ENCODE measurements at regions not wholly inside any gene's neighbourhood (a gene's known extent, or its start where the extent isn't known, plus 50 kb on each side); places are given as distances from the start of the nearest gene placed in this dataset.

- no peak overlapping the region for H3K27ac ChIP-seq (ENCODE audit: low read depth in 2 of 2, low read length in 1 of 2)
- H3K4me1 ChIP-seq (ENCODE audit: control insufficient read depth in 2 of 2, insufficient read depth in 2 of 2, low read length in 1 of 2), result no peaks in the 10 kb centered on the region
- no peaks in the 10 kb centered on the region for H3K36me3 ChIP-seq (ENCODE audit: control insufficient read depth in 2 of 2, insufficient read depth in 2 of 2, low read length in 1 of 2)
- no peaks in the 10 kb centered on the region for H3K27me3 ChIP-seq (ENCODE audit: control insufficient read depth in 1 of 2, insufficient read depth in 2 of 2, low read length in 2 of 2)
- 42 to 57% methylated on average over 1 of the region's 1 CpG for WGBS, 2 donors
- no peaks in the 10 kb centered on the region for H3K9me3 ChIP-seq (ENCODE audit: control insufficient read depth in 2 of 2, insufficient read depth in 1 of 2, low read depth in 1 of 2, low read length in 1 of 2)
- H3K4me3 ChIP-seq (ENCODE audit: low read depth in 1 of 2, low read length in 2 of 2), result no peak overlapping the region
These were observed 311.0 kb downstream of the GABRB2 start for GRCh38 chr5:161235569-161235968.

GRCh38 chr5:161233553-161233952 is 313.0 kb downstream of the GABRB2 start:
- Histone ChIP-seq H3K36me3 (ENCODE audit: control insufficient read depth in 2 of 2, insufficient read depth in 2 of 2, low read length in 1 of 2) (no peaks in the 10 kb centered on the region), H3K9me3 (ENCODE audit: control insufficient read depth in 2 of 2, insufficient read depth in 1 of 2, low read depth in 1 of 2, low read length in 1 of 2) (no peaks in the 10 kb centered on the region), H3K27ac (ENCODE audit: low read depth in 2 of 2, low read length in 1 of 2) (no peak overlapping the region), H3K27me3 (ENCODE audit: control insufficient read depth in 1 of 2, insufficient read depth in 2 of 2, low read length in 2 of 2) (no peaks in the 10 kb centered on the region), H3K4me1 (ENCODE audit: control insufficient read depth in 2 of 2, insufficient read depth in 2 of 2, low read length in 1 of 2) (no peaks in the 10 kb centered on the region), H3K4me3 (ENCODE audit: low read depth in 1 of 2, low read length in 2 of 2) (no peak overlapping the region)
- WGBS, 2 donors, result 78 to 93% methylated on average over 1 of the region's 1 CpG

- no peak overlapping the region for H3K27ac ChIP-seq (ENCODE audit: low read depth in 2 of 2, low read length in 1 of 2)
- WGBS, 2 donors, result 19 to 27% methylated on average over 3 of the region's 3 CpGs
These were observed 316.3 kb downstream of the GABRB2 start for GRCh38 chr5:161230221-161230620.

GRCh38 chr5:161219816-161220215 is 326.7 kb downstream of the GABRB2 start:
- 85 to 87% methylated on average over 4 of the region's 4 CpGs for WGBS, 2 donors

More at GRCh38 chr5:161230221-161230620, 316.3 kb downstream of the GABRB2 start:
- no peaks in the 10 kb centered on the region for H3K27me3 ChIP-seq (ENCODE audit: control insufficient read depth in 1 of 2, insufficient read depth in 2 of 2, low read length in 2 of 2)
- no peaks in the 10 kb centered on the region for H3K4me1 ChIP-seq (ENCODE audit: control insufficient read depth in 2 of 2, insufficient read depth in 2 of 2, low read length in 1 of 2)
- H3K9me3 ChIP-seq (ENCODE audit: control insufficient read depth in 2 of 2, insufficient read depth in 1 of 2, low read depth in 1 of 2, low read length in 1 of 2), result no peaks in the 10 kb centered on the region
- H3K36me3 ChIP-seq (ENCODE audit: control insufficient read depth in 2 of 2, insufficient read depth in 2 of 2, low read length in 1 of 2), result no peaks in the 10 kb centered on the region
- no peak overlapping the region for H3K4me3 ChIP-seq (ENCODE audit: low read depth in 1 of 2, low read length in 2 of 2)

GRCh38 chr5:161216877-161217276 is 329.6 kb downstream of the GABRB2 start:
- Histone ChIP-seq H3K4me1 (ENCODE audit: control insufficient read depth in 2 of 2, insufficient read depth in 2 of 2, low read length in 1 of 2) (no peaks in the 10 kb centered on the region), H3K27me3 (ENCODE audit: control insufficient read depth in 1 of 2, insufficient read depth in 2 of 2, low read length in 2 of 2) (no peaks in the 10 kb centered on the region), H3K9me3 (ENCODE audit: control insufficient read depth in 2 of 2, insufficient read depth in 1 of 2, low read depth in 1 of 2, low read length in 1 of 2) (no peaks in the 10 kb centered on the region), H3K36me3 (ENCODE audit: control insufficient read depth in 2 of 2, insufficient read depth in 2 of 2, low read length in 1 of 2) (no peaks in the 10 kb centered on the region), H3K27ac (ENCODE audit: low read depth in 2 of 2, low read length in 1 of 2) (no peak overlapping the region), H3K4me3 (ENCODE audit: low read depth in 1 of 2, low read length in 2 of 2) (no peak overlapping the region)
- 60 to 70% methylated on average over 3 of the region's 3 CpGs for WGBS, 2 donors

More at GRCh38 chr5:161219816-161220215, 326.7 kb downstream of the GABRB2 start:
- Histone ChIP-seq H3K27ac (ENCODE audit: low read depth in 2 of 2, low read length in 1 of 2) (no peak overlapping the region), H3K27me3 (ENCODE audit: control insufficient read depth in 1 of 2, insufficient read depth in 2 of 2, low read length in 2 of 2) (no peaks in the 10 kb centered on the region), H3K4me3 (ENCODE audit: low read depth in 1 of 2, low read length in 2 of 2) (no peak overlapping the region), H3K9me3 (ENCODE audit: control insufficient read depth in 2 of 2, insufficient read depth in 1 of 2, low read depth in 1 of 2, low read length in 1 of 2) (no peaks in the 10 kb centered on the region), H3K4me1 (ENCODE audit: control insufficient read depth in 2 of 2, insufficient read depth in 2 of 2, low read length in 1 of 2) (no peaks in the 10 kb centered on the region), H3K36me3 (ENCODE audit: control insufficient read depth in 2 of 2, insufficient read depth in 2 of 2, low read length in 1 of 2) (no peaks in the 10 kb centered on the region)

- no peaks in the 10 kb centered on the region for H3K27me3 ChIP-seq (ENCODE audit: control insufficient read depth in 1 of 2, insufficient read depth in 2 of 2, low read length in 2 of 2)
- no peak overlapping the region for H3K4me3 ChIP-seq (ENCODE audit: low read depth in 1 of 2, low read length in 2 of 2)
- 88 to 89% methylated on average over 1 of the region's 1 CpG for WGBS, 2 donors
- no peak overlapping the region for H3K27ac ChIP-seq (ENCODE audit: low read depth in 2 of 2, low read length in 1 of 2)
- no peaks in the 10 kb centered on the region for H3K4me1 ChIP-seq (ENCODE audit: control insufficient read depth in 2 of 2, insufficient read depth in 2 of 2, low read length in 1 of 2)
- H3K9me3 ChIP-seq (ENCODE audit: control insufficient read depth in 2 of 2, insufficient read depth in 1 of 2, low read depth in 1 of 2, low read length in 1 of 2), result no peaks in the 10 kb centered on the region
- no peaks in the 10 kb centered on the region for H3K36me3 ChIP-seq (ENCODE audit: control insufficient read depth in 2 of 2, insufficient read depth in 2 of 2, low read length in 1 of 2)
These were observed 334.3 kb downstream of the GABRB2 start for GRCh38 chr5:161212123-161212712.

GRCh38 chr5:161201558-161201957 is 345.0 kb downstream of the GABRB2 start:
- Histone ChIP-seq H3K4me1 (ENCODE audit: control insufficient read depth in 2 of 2, insufficient read depth in 2 of 2, low read length in 1 of 2) (no peaks in the 10 kb centered on the region), H3K4me3 (ENCODE audit: low read depth in 1 of 2, low read length in 2 of 2) (no peak overlapping the region), H3K36me3 (ENCODE audit: control insufficient read depth in 2 of 2, insufficient read depth in 2 of 2, low read length in 1 of 2) (no peaks in the 10 kb centered on the region), H3K9me3 (ENCODE audit: control insufficient read depth in 2 of 2, insufficient read depth in 1 of 2, low read depth in 1 of 2, low read length in 1 of 2) (no peaks in the 10 kb centered on the region), H3K27ac (ENCODE audit: low read depth in 2 of 2, low read length in 1 of 2) (no peak overlapping the region), H3K27me3 (ENCODE audit: control insufficient read depth in 1 of 2, insufficient read depth in 2 of 2, low read length in 2 of 2) (no peaks in the 10 kb centered on the region)

GRCh38 chr5:161190778-161191177 is 338.8 kb upstream of the ATP10B start:
- no peaks in the 10 kb centered on the region for H3K9me3 ChIP-seq (ENCODE audit: control insufficient read depth in 2 of 2, insufficient read depth in 1 of 2, low read depth in 1 of 2, low read length in 1 of 2)
- H3K4me3 ChIP-seq (ENCODE audit: low read depth in 1 of 2, low read length in 2 of 2), result no peak overlapping the region
- H3K27me3 ChIP-seq (ENCODE audit: control insufficient read depth in 1 of 2, insufficient read depth in 2 of 2, low read length in 2 of 2), result no peaks in the 10 kb centered on the region
- no peaks in the 10 kb centered on the region for H3K4me1 ChIP-seq (ENCODE audit: control insufficient read depth in 2 of 2, insufficient read depth in 2 of 2, low read length in 1 of 2)
- H3K36me3 ChIP-seq (ENCODE audit: control insufficient read depth in 2 of 2, insufficient read depth in 2 of 2, low read length in 1 of 2), result no peaks in the 10 kb centered on the region
- H3K27ac ChIP-seq (ENCODE audit: low read depth in 2 of 2, low read length in 1 of 2), result no peak overlapping the region
- WGBS, 2 donors, result 85 to 89% methylated on average over 2 of the region's 2 CpGs

GRCh38 chr5:161190086-161190485 is 338.1 kb upstream of the ATP10B start:
- H3K4me1 ChIP-seq (ENCODE audit: control insufficient read depth in 2 of 2, insufficient read depth in 2 of 2, low read length in 1 of 2), result no peaks in the 10 kb centered on the region
- WGBS, 2 donors, result 82 to 85% methylated on average over 3 of the region's 3 CpGs
- no peaks in the 10 kb centered on the region for H3K36me3 ChIP-seq (ENCODE audit: control insufficient read depth in 2 of 2, insufficient read depth in 2 of 2, low read length in 1 of 2)
- no peak overlapping the region for H3K4me3 ChIP-seq (ENCODE audit: low read depth in 1 of 2, low read length in 2 of 2)
- H3K27ac ChIP-seq (ENCODE audit: low read depth in 2 of 2, low read length in 1 of 2), result no peak overlapping the region
- no peaks in the 10 kb centered on the region for H3K9me3 ChIP-seq (ENCODE audit: control insufficient read depth in 2 of 2, insufficient read depth in 1 of 2, low read depth in 1 of 2, low read length in 1 of 2)
- H3K27me3 ChIP-seq (ENCODE audit: control insufficient read depth in 1 of 2, insufficient read depth in 2 of 2, low read length in 2 of 2), result no peaks in the 10 kb centered on the region

- H3K27ac ChIP-seq (ENCODE audit: low read depth in 2 of 2, low read length in 1 of 2), result no peak overlapping the region
- H3K4me1 ChIP-seq (ENCODE audit: control insufficient read depth in 2 of 2, insufficient read depth in 2 of 2, low read length in 1 of 2), result no peaks in the 10 kb centered on the region
- no peaks in the 10 kb centered on the region for H3K9me3 ChIP-seq (ENCODE audit: control insufficient read depth in 2 of 2, insufficient read depth in 1 of 2, low read depth in 1 of 2, low read length in 1 of 2)
- H3K36me3 ChIP-seq (ENCODE audit: control insufficient read depth in 2 of 2, insufficient read depth in 2 of 2, low read length in 1 of 2), result no peaks in the 10 kb centered on the region
- H3K27me3 ChIP-seq (ENCODE audit: control insufficient read depth in 1 of 2, insufficient read depth in 2 of 2, low read length in 2 of 2), result no peaks in the 10 kb centered on the region
- 42 to 79% methylated on average over 1 of the region's 1 CpG for WGBS, 2 donors
- no peak overlapping the region for H3K4me3 ChIP-seq (ENCODE audit: low read depth in 1 of 2, low read length in 2 of 2)
These were observed 337.4 kb upstream of the ATP10B start for GRCh38 chr5:161189452-161189851.
